ENCODE measurements at regions not wholly inside any gene's neighbourhood (a gene's known extent, or its start where the extent isn't known, plus 50 kb on each side); places are given as distances from the start of the nearest gene placed in this dataset.

GRCh38 chr13:24042710-24043440, 117.6 kb upstream of the SPATA13 start:
- no peak overlapping the region for H3K4me3 ChIP-seq (ENCODE audit: low read depth, low read length)
- no peak for DNase-seq (ENCODE audit: low read depth)
- TF ChIP-seq CTCF (conservative IDR thresholded peaks at IDR 0.05; ENCODE audit: low read depth, low read length) = no peak

GRCh38 chr13:24043590-24044350, 116.8 kb upstream of the SPATA13 start:
- DNase-seq (ENCODE audit: low read depth) = no peak
- no peak for TF ChIP-seq CTCF (conservative IDR thresholded peaks at IDR 0.05; ENCODE audit: low read depth, low read length)
- H3K4me3 ChIP-seq (ENCODE audit: low read depth, low read length) = no peak overlapping the region

GRCh38 chr13:24045597-24045996, 114.9 kb upstream of the SPATA13 start:
- TF ChIP-seq CTCF (conservative IDR thresholded peaks at IDR 0.05; ENCODE audit: low read depth, low read length) = no peak
- no peak overlapping the region for H3K4me3 ChIP-seq (ENCODE audit: low read depth, low read length)
- DNase-seq (ENCODE audit: low read depth) = peak; percentile 11

GRCh38 chr13:24050292-24050711, 110.2 kb upstream of the SPATA13 start:
- no peak for TF ChIP-seq CTCF (conservative IDR thresholded peaks at IDR 0.05; ENCODE audit: low read depth, low read length)
- peak; percentile 81 for DNase-seq (ENCODE audit: low read depth)
- H3K4me3 ChIP-seq (ENCODE audit: low read depth, low read length) = no peak overlapping the region

GRCh38 chr13:24050796-24051715, 109.5 kb upstream of the SPATA13 start:
- no peak overlapping the region for H3K4me3 ChIP-seq (ENCODE audit: low read depth, low read length)
- DNase-seq (ENCODE audit: low read depth) = no peak
- no peak for TF ChIP-seq CTCF (conservative IDR thresholded peaks at IDR 0.05; ENCODE audit: low read depth, low read length)

- no peak overlapping the region for H3K4me3 ChIP-seq (ENCODE audit: low read depth, low read length)
- TF ChIP-seq CTCF (conservative IDR thresholded peaks at IDR 0.05; ENCODE audit: low read depth, low read length) = no peak
- DNase-seq (ENCODE audit: low read depth) = peak; percentile 38
Measured at GRCh38 chr13:24052547-24053518, 107.7 kb upstream of the SPATA13 start.

All from choroid plexus epithelial cell (primary cell).